ENCODE measurements at regions not wholly inside any gene's neighbourhood (a gene's known extent, or its start where the extent isn't known, plus 50 kb on each side); places are given as distances from the start of the nearest gene placed in this dataset.
"Not testable (repeated sequence)": the region's sequence is repeated elsewhere in the genome, so short reads cannot be mapped to it uniquely, and the experiment has no call there.

GRCh38 chr20:5393218-5393870 lies 76.6 kb upstream of the PROKR2 start:
- no peak for DNase-seq

DNA sequence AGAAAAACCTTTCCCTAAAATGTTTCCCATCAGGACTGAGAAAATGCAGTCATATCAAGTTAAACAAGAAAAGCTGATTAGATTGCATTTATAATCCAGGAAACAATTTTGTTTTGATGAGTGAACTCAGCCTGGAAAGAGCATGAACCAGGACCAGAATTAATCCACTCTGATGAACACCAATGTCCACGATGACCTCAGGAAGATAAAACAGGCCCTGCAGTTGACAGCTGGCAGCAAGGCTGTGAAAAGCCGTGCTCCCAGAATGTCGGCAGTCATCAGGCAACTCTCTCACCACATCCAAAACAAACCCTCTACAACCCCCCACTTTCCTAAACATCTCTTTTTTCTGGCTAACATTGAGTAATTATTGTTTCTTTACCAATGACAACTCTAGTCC lies 74.0 kb upstream of the PROKR2 start:
- no peak for DNase-seq

DNA sequence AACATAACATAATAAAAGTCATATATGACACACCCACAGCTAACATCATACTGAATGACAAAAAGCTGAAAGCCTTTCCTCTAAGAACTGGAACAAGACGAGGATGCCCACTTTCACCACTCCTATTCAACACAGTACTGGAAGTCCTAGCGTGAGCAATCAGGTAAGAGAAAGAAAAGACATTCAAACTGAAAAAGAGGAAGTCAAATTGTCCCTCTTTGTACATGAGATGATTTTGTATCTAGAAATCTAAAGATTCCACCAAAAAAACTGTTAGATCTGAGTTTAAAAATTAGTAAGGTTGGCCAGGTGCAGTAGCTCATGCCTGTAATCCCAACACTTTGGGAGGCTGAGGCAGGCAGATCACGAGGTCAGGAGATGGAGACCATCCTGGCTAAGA lies 70.1 kb upstream of the PROKR2 start:
- DNase-seq, result not testable (repeated sequence)

DNA sequence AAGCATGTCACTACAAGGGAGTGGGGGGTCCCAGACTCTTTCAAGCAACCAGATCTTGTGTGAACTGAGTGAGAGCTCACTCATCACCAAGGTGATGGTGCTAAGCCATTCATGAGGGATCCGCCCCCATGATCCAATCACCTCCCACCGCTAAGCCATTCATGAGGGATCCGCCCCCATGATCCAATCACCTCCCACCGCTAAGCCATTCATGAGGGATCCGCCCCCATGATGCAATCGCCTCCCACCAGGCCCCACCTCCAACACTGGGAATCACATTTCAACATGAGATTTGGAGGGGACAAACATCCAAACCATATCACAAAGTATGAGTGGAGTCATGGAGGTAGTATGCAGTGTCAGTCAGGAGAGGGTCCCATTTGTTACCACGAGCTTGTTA lies 64.8 kb upstream of the PROKR2 start:
- DNase-seq, result not testable (repeated sequence)

- DNase-seq, result no peak
These were observed 60.7 kb upstream of the PROKR2 start for GRCh38 chr20:5377484-5377883.

DNA sequence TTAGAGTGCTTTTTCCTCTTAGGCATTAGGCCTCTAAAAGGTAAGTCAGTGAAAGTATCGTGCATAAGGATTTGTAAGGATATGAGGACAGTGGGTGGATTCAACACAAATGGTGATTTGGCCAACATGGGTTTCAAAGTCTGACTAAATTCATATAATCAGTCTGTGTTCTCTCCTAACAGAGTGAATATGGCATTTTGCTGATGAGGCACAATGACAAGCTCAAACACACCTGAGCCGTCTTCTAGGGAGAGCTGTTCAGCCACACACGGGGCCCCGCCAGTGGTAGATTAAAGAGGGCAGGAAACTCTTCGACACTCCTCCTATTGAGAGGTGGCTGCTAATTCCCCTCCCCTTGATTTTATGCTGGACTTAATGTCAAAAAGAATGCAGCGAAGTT lies 59.5 kb upstream of the PROKR2 start:
- no peak for DNase-seq

GRCh38 chr20:5374171-5374570 lies 57.4 kb upstream of the PROKR2 start:
- DNase-seq, result no peak

- DNase-seq, result no peak
These were observed 55.6 kb upstream of the PROKR2 start for GRCh38 chr20:5372371-5372770.

DNA sequence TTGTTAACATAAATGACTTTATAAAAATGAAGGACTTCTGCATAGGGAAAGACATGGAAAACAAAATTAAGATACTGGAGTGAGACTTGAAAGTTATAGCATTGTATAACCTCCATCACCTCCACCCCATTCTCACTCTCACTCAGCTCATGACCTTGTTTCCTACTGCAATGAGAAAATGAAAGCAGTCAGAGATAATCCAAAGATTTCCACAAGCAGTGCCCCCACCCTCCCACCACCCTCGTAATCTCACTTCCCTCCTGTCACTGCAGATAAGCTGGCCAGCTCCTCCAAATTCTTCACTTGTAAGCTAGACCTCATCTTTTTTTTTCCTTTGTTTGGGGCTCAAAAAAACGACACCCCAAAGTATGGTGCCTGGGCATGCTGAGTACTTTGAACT lies 52.9 kb upstream of the PROKR2 start:
- no peak for DNase-seq

All from amygdala (tissue), 56 donors.